H1 (cell line): ENCODE measurements at regions not wholly inside any gene's neighbourhood (a gene's known extent, or its start where the extent isn't known, plus 50 kb on each side); places are given as distances from the start of the nearest gene placed in this dataset.

ENCODE experiments used
- FOSL1 ChIP-seq: IDR thresholded peaks from 2 replicates; pipeline ENCODE4 v1.6.1; 2011; ENCODE audit warnings: mild to moderate bottlenecking, low read depth, low read length, moderate library complexity; ENCODE audit not compliant: insufficient read depth
- JUN ChIP-seq: IDR thresholded peaks from 2 replicates; pipeline ENCODE4 v1.6.1; 2011; ENCODE audit warnings: low read depth, mild to moderate bottlenecking, improper control_type of control experiment, low read length
- KDM1A ChIP-seq: fragments of 200-600, 300-600 bp; sonication (generic); IDR thresholded peaks from 2 replicates; pipeline ENCODE4 v1.7.1; 2016; ENCODE audit warnings: mild to moderate bottlenecking, low read length, borderline replicate concordance
- RAD21 ChIP-seq, 2 experiments: IDR thresholded peaks in 1 of 2; conservative IDR thresholded peaks in 1 of 2; 2 replicates each; pipeline ENCODE4 v1.6.1; 2011; ENCODE audit warnings: low read depth in 2 of 2, low read length in 2 of 2, improper control_type of control experiment in 1 of 2, inconsistent platforms in 1 of 2, mild to moderate bottlenecking in 1 of 2, moderate library complexity in 1 of 2
- SP4 ChIP-seq: IDR thresholded peaks from 2 replicates; pipeline ENCODE4 v1.6.1; 2012; ENCODE audit warnings: low read length, inconsistent platforms
- ZNF274 ChIP-seq: IDR thresholded peaks from 2 replicates; pipeline ENCODE4 v1.7.0; 2012; ENCODE audit warnings: low read length, borderline replicate concordance; ENCODE audit errors: extremely low read depth
- TF ChIP-seq, protein P1 (sequence below): fragments of 300-600 bp; sonication (generic); IDR thresholded peaks from 2 replicates; pipeline ENCODE4 v1.7.1; 2012; ENCODE audit warnings: low read length, moderate library complexity, mild to moderate bottlenecking, inconsistent platforms; ENCODE audit not compliant: insufficient replicate concordance
- TF ChIP-seq, protein P2 (sequence below), 3 experiments: IDR thresholded peaks; 1 replicate in 2 of 3; 2 replicates in 1 of 3; pipeline versions ENCODE4 v1.5.1 to v1.6.1; 2011; ENCODE audit warnings: low read length in 3 of 3, mild to moderate bottlenecking in 3 of 3, inconsistent platforms in 2 of 3, low read depth in 1 of 3, moderate library complexity in 1 of 3; ENCODE audit not compliant: insufficient read depth in 1 of 3; ENCODE audit errors: control extremely low read depth in 1 of 3

DNA sequence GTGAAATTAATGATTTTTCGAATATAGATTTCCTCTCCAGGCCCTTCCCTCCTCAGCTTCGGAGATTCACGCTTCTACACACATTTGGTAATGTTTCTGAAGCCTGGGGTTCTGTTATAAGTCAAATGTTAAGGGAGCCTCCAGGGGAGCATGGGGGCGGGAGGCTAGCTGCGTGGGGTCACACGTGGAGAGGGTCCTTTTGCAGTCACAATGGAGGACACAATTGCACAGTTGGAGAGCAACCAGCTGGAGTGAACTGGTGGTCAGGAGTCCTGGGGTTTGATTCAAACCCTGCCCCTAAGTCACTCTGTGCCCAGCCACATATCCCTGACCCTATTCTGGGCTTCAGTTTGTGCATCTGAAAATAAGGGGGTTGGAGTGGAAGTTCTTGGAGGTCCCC, 481.4 kb downstream of the CDK5RAP2 start:
- TF ChIP-seq FOSL1 = no peak
- TF ChIP-seq RAD21 (IDR thresholded peaks at IDR 0.05 in 1 of 2, conservative IDR thresholded peaks at IDR 0.05 in 1 of 2; ENCODE audit: low read depth in 2 of 2, low read length in 2 of 2) = no peak
- TF ChIP-seq, protein P1, sequence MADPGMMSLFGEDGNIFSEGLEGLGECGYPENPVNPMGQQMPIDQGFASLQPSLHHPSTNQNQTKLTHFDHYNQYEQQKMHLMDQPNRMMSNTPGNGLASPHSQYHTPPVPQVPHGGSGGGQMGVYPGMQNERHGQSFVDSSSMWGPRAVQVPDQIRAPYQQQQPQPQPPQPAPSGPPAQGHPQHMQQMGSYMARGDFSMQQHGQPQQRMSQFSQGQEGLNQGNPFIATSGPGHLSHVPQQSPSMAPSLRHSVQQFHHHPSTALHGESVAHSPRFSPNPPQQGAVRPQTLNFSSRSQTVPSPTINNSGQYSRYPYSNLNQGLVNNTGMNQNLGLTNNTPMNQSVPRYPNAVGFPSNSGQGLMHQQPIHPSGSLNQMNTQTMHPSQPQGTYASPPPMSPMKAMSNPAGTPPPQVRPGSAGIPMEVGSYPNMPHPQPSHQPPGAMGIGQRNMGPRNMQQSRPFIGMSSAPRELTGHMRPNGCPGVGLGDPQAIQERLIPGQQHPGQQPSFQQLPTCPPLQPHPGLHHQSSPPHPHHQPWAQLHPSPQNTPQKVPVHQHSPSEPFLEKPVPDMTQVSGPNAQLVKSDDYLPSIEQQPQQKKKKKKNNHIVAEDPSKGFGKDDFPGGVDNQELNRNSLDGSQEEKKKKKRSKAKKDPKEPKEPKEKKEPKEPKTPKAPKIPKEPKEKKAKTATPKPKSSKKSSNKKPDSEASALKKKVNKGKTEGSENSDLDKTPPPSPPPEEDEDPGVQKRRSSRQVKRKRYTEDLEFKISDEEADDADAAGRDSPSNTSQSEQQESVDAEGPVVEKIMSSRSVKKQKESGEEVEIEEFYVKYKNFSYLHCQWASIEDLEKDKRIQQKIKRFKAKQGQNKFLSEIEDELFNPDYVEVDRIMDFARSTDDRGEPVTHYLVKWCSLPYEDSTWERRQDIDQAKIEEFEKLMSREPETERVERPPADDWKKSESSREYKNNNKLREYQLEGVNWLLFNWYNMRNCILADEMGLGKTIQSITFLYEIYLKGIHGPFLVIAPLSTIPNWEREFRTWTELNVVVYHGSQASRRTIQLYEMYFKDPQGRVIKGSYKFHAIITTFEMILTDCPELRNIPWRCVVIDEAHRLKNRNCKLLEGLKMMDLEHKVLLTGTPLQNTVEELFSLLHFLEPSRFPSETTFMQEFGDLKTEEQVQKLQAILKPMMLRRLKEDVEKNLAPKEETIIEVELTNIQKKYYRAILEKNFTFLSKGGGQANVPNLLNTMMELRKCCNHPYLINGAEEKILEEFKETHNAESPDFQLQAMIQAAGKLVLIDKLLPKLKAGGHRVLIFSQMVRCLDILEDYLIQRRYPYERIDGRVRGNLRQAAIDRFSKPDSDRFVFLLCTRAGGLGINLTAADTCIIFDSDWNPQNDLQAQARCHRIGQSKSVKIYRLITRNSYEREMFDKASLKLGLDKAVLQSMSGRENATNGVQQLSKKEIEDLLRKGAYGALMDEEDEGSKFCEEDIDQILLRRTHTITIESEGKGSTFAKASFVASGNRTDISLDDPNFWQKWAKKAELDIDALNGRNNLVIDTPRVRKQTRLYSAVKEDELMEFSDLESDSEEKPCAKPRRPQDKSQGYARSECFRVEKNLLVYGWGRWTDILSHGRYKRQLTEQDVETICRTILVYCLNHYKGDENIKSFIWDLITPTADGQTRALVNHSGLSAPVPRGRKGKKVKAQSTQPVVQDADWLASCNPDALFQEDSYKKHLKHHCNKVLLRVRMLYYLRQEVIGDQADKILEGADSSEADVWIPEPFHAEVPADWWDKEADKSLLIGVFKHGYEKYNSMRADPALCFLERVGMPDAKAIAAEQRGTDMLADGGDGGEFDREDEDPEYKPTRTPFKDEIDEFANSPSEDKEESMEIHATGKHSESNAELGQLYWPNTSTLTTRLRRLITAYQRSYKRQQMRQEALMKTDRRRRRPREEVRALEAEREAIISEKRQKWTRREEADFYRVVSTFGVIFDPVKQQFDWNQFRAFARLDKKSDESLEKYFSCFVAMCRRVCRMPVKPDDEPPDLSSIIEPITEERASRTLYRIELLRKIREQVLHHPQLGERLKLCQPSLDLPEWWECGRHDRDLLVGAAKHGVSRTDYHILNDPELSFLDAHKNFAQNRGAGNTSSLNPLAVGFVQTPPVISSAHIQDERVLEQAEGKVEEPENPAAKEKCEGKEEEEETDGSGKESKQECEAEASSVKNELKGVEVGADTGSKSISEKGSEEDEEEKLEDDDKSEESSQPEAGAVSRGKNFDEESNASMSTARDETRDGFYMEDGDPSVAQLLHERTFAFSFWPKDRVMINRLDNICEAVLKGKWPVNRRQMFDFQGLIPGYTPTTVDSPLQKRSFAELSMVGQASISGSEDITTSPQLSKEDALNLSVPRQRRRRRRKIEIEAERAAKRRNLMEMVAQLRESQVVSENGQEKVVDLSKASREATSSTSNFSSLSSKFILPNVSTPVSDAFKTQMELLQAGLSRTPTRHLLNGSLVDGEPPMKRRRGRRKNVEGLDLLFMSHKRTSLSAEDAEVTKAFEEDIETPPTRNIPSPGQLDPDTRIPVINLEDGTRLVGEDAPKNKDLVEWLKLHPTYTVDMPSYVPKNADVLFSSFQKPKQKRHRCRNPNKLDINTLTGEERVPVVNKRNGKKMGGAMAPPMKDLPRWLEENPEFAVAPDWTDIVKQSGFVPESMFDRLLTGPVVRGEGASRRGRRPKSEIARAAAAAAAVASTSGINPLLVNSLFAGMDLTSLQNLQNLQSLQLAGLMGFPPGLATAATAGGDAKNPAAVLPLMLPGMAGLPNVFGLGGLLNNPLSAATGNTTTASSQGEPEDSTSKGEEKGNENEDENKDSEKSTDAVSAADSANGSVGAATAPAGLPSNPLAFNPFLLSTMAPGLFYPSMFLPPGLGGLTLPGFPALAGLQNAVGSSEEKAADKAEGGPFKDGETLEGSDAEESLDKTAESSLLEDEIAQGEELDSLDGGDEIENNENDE = no peak
- no peak for TF ChIP-seq ZNF274
- no peak for TF ChIP-seq SP4
- TF ChIP-seq KDM1A = no peak
- TF ChIP-seq, protein P2, sequence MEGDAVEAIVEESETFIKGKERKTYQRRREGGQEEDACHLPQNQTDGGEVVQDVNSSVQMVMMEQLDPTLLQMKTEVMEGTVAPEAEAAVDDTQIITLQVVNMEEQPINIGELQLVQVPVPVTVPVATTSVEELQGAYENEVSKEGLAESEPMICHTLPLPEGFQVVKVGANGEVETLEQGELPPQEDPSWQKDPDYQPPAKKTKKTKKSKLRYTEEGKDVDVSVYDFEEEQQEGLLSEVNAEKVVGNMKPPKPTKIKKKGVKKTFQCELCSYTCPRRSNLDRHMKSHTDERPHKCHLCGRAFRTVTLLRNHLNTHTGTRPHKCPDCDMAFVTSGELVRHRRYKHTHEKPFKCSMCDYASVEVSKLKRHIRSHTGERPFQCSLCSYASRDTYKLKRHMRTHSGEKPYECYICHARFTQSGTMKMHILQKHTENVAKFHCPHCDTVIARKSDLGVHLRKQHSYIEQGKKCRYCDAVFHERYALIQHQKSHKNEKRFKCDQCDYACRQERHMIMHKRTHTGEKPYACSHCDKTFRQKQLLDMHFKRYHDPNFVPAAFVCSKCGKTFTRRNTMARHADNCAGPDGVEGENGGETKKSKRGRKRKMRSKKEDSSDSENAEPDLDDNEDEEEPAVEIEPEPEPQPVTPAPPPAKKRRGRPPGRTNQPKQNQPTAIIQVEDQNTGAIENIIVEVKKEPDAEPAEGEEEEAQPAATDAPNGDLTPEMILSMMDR (IDR thresholded peaks at IDR 0.05; ENCODE audit: control extremely low read depth in 1 of 3, insufficient read depth in 1 of 3, low read depth in 1 of 3, low read length in 3 of 3) = no peak
- no peak for TF ChIP-seq JUN
